Mesenchymal stem cell (in vitro differentiated cells and primary cell): ENCODE measurements at regions not wholly inside any gene's neighbourhood (a gene's known extent, or its start where the extent isn't known, plus 50 kb on each side); places are given as distances from the start of the nearest gene placed in this dataset.
A peak's percentile ranks its signal among the peaks of the same experiment; 100 is the strongest.

Experiments used
- DNase-seq: peaks from one replicate; pipeline ENCODE4 v3.0.0-alpha.2; 2013
- H2AFZ ChIP-seq: one replicate; pipeline ENCODE4 v1.6.1; 2013; ENCODE audit warnings: low read depth, mild to moderate bottlenecking, control low read depth, inconsistent platforms, low read length, moderate library complexity
- H2AK5ac ChIP-seq: 2 replicates; pipeline ENCODE4 v1.6.1; 2013; ENCODE audit warnings: low read length, moderate library complexity, mild to moderate bottlenecking, inconsistent platforms; ENCODE audit not compliant: severe bottlenecking
- H2BK120ac ChIP-seq: one replicate; pipeline ENCODE4 v1.6.1; 2013; ENCODE audit warnings: low read depth, mild to moderate bottlenecking, inconsistent platforms, low read length, moderate library complexity
- H2BK12ac ChIP-seq, 2 experiments: one replicate each; pipeline ENCODE4 v1.6.1; 2013; ENCODE audit warnings: inconsistent platforms in 2 of 2, low read length in 2 of 2, mild to moderate bottlenecking in 2 of 2, moderate library complexity in 2 of 2, control low read depth in 1 of 2
- H2BK15ac ChIP-seq: one replicate; pipeline ENCODE4 v1.6.1; 2013; ENCODE audit warnings: mild to moderate bottlenecking, low read depth, inconsistent platforms; ENCODE audit not compliant: poor library complexity, severe bottlenecking
- H2BK5ac ChIP-seq: 2 replicates; pipeline ENCODE4 v1.6.1; 2013; ENCODE audit warnings: low read depth, mild to moderate bottlenecking, low read length, control low read depth, inconsistent platforms; ENCODE audit not compliant: poor library complexity, severe bottlenecking
- H3K14ac ChIP-seq, 2 experiments: one replicate each; pipeline ENCODE4 v1.6.1; 2013; ENCODE audit warnings: inconsistent platforms in 2 of 2, low read length in 2 of 2, control low read depth in 1 of 2, mild to moderate bottlenecking in 1 of 2, moderate library complexity in 1 of 2
- H3K18ac ChIP-seq, 2 experiments: one replicate each; pipeline ENCODE4 v1.6.1; 2013; ENCODE audit warnings: inconsistent platforms in 2 of 2, low read length in 2 of 2, control low read depth in 1 of 2, low read depth in 1 of 2, mild to moderate bottlenecking in 1 of 2
- H3K23ac ChIP-seq, 2 experiments: one replicate each; pipeline ENCODE4 v1.6.1; 2013; ENCODE audit warnings: inconsistent platforms in 2 of 2, low read length in 2 of 2, mild to moderate bottlenecking in 2 of 2, moderate library complexity in 2 of 2, control low read depth in 1 of 2
- H3K27ac ChIP-seq: 2 replicates; pipeline ENCODE4 v1.5.1; 2013; ENCODE audit warnings: mild to moderate bottlenecking, moderate library complexity, low read length, control low read depth, inconsistent platforms; ENCODE audit not compliant: poor library complexity, severe bottlenecking
- H3K27me3 ChIP-seq, 2 experiments: 2 replicates each; pipeline versions ENCODE4 v1.6.1 to v1.7.0; 2013; ENCODE audit warnings: low read length in 2 of 2, mild to moderate bottlenecking in 2 of 2, moderate library complexity in 2 of 2, control low read depth in 1 of 2, inconsistent platforms in 1 of 2; ENCODE audit not compliant: control insufficient read depth in 1 of 2, insufficient read depth in 1 of 2
- H3K36me3 ChIP-seq, 2 experiments: 2 replicates each; pipeline versions ENCODE4 v1.6.1 to v1.7.0; 2013; ENCODE audit warnings: low read length in 2 of 2, control low read depth in 1 of 2, inconsistent platforms in 1 of 2, low read depth in 1 of 2, mild to moderate bottlenecking in 1 of 2; ENCODE audit not compliant: insufficient read depth in 2 of 2, control insufficient read depth in 1 of 2
- H3K4ac ChIP-seq, 2 experiments: one replicate each; pipeline ENCODE4 v1.6.1; 2013; ENCODE audit warnings: inconsistent platforms in 2 of 2, low read length in 2 of 2, mild to moderate bottlenecking in 2 of 2, moderate library complexity in 2 of 2, control low read depth in 1 of 2, low read depth in 1 of 2
- H3K4me1 ChIP-seq: 2 replicates; pipeline ENCODE4 v1.6.1; 2013; ENCODE audit warnings: low read depth, low read length, control low read depth; ENCODE audit not compliant: control insufficient read depth, insufficient read depth
- H3K4me2 ChIP-seq: 2 replicates; pipeline ENCODE4 v1.6.1; 2013; ENCODE audit warnings: low read length, mild to moderate bottlenecking, inconsistent platforms; ENCODE audit not compliant: poor library complexity, severe bottlenecking
- H3K4me3 ChIP-seq, 2 experiments: 2 replicates each; pipeline versions ENCODE4 v1.5.1 to v1.7.0; 2013; ENCODE audit warnings: low read length in 2 of 2, mild to moderate bottlenecking in 2 of 2, control low read depth in 1 of 2, low read depth in 1 of 2; ENCODE audit not compliant: insufficient read depth in 1 of 2
- H3K79me1 ChIP-seq: replicated peaks from 2 replicates; pipeline ENCODE4 v1.6.1; 2013; ENCODE audit warnings: mild to moderate bottlenecking, control low read depth, low read length, inconsistent platforms; ENCODE audit not compliant: poor library complexity, severe bottlenecking
- H3K9ac ChIP-seq: 2 replicates; pipeline ENCODE4 v1.7.0; 2013; ENCODE audit warnings: mild to moderate bottlenecking, low read length, moderate library complexity
- H3K9me3 ChIP-seq: 2 replicates; pipeline ENCODE4 v1.7.0; 2013; ENCODE audit warnings: mild to moderate bottlenecking, low read length; ENCODE audit not compliant: control insufficient read depth
- H4K8ac ChIP-seq: one replicate; pipeline ENCODE4 v1.6.1; 2013; ENCODE audit warnings: inconsistent platforms, mild to moderate bottlenecking, low read length, moderate library complexity
- H4K91ac ChIP-seq: one replicate; pipeline ENCODE4 v1.6.1; 2013; ENCODE audit warnings: mild to moderate bottlenecking, low read length, inconsistent platforms
- WGBS: methylation state at CpG from one replicate; pipeline ENCODE4 v1.1.7; 2013; ENCODE audit warnings: mixed read lengths; 5-methylcytosine and 5-hydroxymethylcytosine counted together

- 81% methylated on average over 4 of the region's 4 CpGs for WGBS
- no peak overlapping the region for H2AK5ac ChIP-seq
- no peak overlapping the region for H4K8ac ChIP-seq
Measured at GRCh38 chr15:96914081-96914480, 583.6 kb downstream of the NR2F2 start.

GRCh38 chr15:96916750-96917149 is 586.2 kb downstream of the NR2F2 start:
- H3K27ac ChIP-seq = no peak overlapping the region
- H2BK120ac ChIP-seq = no peak overlapping the region
- H3K9ac ChIP-seq = no peak overlapping the region
- no peak overlapping the region for H2AFZ ChIP-seq
- H3K4me2 ChIP-seq = no peak overlapping the region
- no peaks in the 10 kb centered on the region for H3K79me1 ChIP-seq
- H2BK12ac ChIP-seq = no peak overlapping the region
- H3K27me3 ChIP-seq = no peaks in the 10 kb centered on the region
- H3K14ac ChIP-seq = no peak overlapping the region
- DNase-seq = no peak
- H4K8ac ChIP-seq = no peak overlapping the region
- H3K23ac ChIP-seq = no peak overlapping the region
- H2BK15ac ChIP-seq = no peak overlapping the region
- H2AK5ac ChIP-seq = no peak overlapping the region
- H2BK5ac ChIP-seq = no peak overlapping the region
- no peak overlapping the region for H3K4me3 ChIP-seq
- H3K36me3 ChIP-seq = no peaks in the 10 kb centered on the region
- peaks cover 75% of the 10 kb centered on the region for H3K9me3 ChIP-seq
- no peak overlapping the region for H3K4ac ChIP-seq
- no CpG with 5 or more reads among the region's 2 CpGs for WGBS
- no peaks in the 10 kb centered on the region for H3K4me1 ChIP-seq
- no peak overlapping the region for H3K18ac ChIP-seq
- H4K91ac ChIP-seq = no peak overlapping the region

More at GRCh38 chr15:96914081-96914480, 583.6 kb downstream of the NR2F2 start:
- Histone ChIP-seq H3K36me3 (no peaks in the 10 kb centered on the region), H3K9me3 (peaks cover 56% of the 10 kb centered on the region), H3K9ac (no peak overlapping the region), H2AFZ (no peak overlapping the region), H2BK120ac (no peak overlapping the region), H3K4me1 (no peaks in the 10 kb centered on the region), H3K4me3 (no peak overlapping the region), H4K91ac (no peak overlapping the region), H3K27ac (no peak overlapping the region), H3K4ac (no peak overlapping the region), H2BK15ac (no peak overlapping the region), H3K18ac (no peak overlapping the region), H2BK5ac (no peak overlapping the region), H3K4me2 (no peak overlapping the region), H3K79me1 (no peaks in the 10 kb centered on the region), H2BK12ac (no peak overlapping the region), H3K27me3 (no peaks in the 10 kb centered on the region), H3K14ac (no peak overlapping the region), H3K23ac (no peak overlapping the region)
- DNase-seq = no peak

- no peak overlapping the region for H3K4me3 ChIP-seq
- no peak overlapping the region for H3K23ac ChIP-seq
- DNase-seq = no peak
- no peak overlapping the region for H3K14ac ChIP-seq
- H2AFZ ChIP-seq = no peak overlapping the region
- no peaks in the 10 kb centered on the region for H3K79me1 ChIP-seq
- H3K4ac ChIP-seq = no peak overlapping the region
- H3K36me3 ChIP-seq = no peaks in the 10 kb centered on the region
- no peak overlapping the region for H2BK15ac ChIP-seq
- H3K4me1 ChIP-seq = no peaks in the 10 kb centered on the region
- H3K18ac ChIP-seq = no peak overlapping the region
- no peak overlapping the region for H3K27ac ChIP-seq
- H3K4me2 ChIP-seq = no peak overlapping the region
- H2BK120ac ChIP-seq = no peak overlapping the region
- H2BK5ac ChIP-seq = no peak overlapping the region
- no peak overlapping the region for H4K8ac ChIP-seq
- no CpG with 5 or more reads among the region's 1 CpG for WGBS
- no peaks in the 10 kb centered on the region for H3K27me3 ChIP-seq
- no peak overlapping the region for H4K91ac ChIP-seq
- no peak overlapping the region for H2AK5ac ChIP-seq
- H3K9me3 ChIP-seq = peaks cover 37% of the 10 kb centered on the region
- H3K9ac ChIP-seq = no peak overlapping the region
- no peak overlapping the region for H2BK12ac ChIP-seq
Measured at GRCh38 chr15:96924570-96924969, 594.1 kb downstream of the NR2F2 start.

- Histone ChIP-seq H3K4me2 (peak overlapping the region; percentile 61), H2BK12ac (peak overlapping the region in 1 of 2 experiments; percentile 70), H3K14ac (peak overlapping the region in 1 of 2 experiments; percentile 82), H3K4ac (peak overlapping the region in 1 of 2 experiments; percentile 67), H3K9me3 (peaks cover 6% of the 10 kb centered on the region), H3K27ac (no peak overlapping the region), H2BK15ac (peak overlapping the region; percentile 77), H3K9ac (no peak overlapping the region), H4K91ac (peak overlapping the region; percentile 72), H2AFZ (peak overlapping the region; percentile 39), H3K27me3 (peaks cover 5 to 19% of the 10 kb centered on the region in 2 experiments), H2AK5ac (no peak overlapping the region), H3K18ac (peak overlapping the region; percentile 55 to 61), H2BK5ac (no peak overlapping the region), H3K23ac (no peak overlapping the region), H3K4me1 (peaks cover 1% of the 10 kb centered on the region), H3K79me1 (no peaks in the 10 kb centered on the region), H3K4me3 (no peak overlapping the region), H2BK120ac (peak overlapping the region; percentile 44), H3K36me3 (no peaks in the 10 kb centered on the region), H4K8ac (peak overlapping the region; percentile 30)
- 18% methylated on average over 43 of the region's 50 CpGs for WGBS
- DNase-seq = peak; percentile 55
Measured at GRCh38 chr15:96947296-96948229, 617.1 kb downstream of the NR2F2 start.
